Mesendoderm (in vitro differentiated cells): ENCODE measurements at regions not wholly inside any gene's neighbourhood (a gene's known extent, or its start where the extent isn't known, plus 50 kb on each side); places are given as distances from the start of the nearest gene placed in this dataset.

Experiments used
- DNase-seq: peaks from one replicate; pipeline ENCODE4 v3.0.0; 2013
- H2AK5ac ChIP-seq: 2 replicates; pipeline ENCODE4 v1.6.1; 2013; ENCODE audit warnings: low read length, inconsistent platforms
- H2BK120ac ChIP-seq: 2 replicates; pipeline ENCODE4 v1.6.1; 2013; ENCODE audit warnings: low read depth, mild to moderate bottlenecking, low read length, moderate library complexity, mixed read lengths
- H2BK15ac ChIP-seq: replicated peaks from 2 replicates; pipeline ENCODE4 v1.6.1; 2013; ENCODE audit warnings: low read depth, mild to moderate bottlenecking, moderate library complexity
- H2BK5ac ChIP-seq: 2 replicates; pipeline ENCODE4 v1.6.1; 2013; ENCODE audit warnings: low read length, inconsistent platforms
- H3K18ac ChIP-seq: 2 replicates; pipeline ENCODE4 v1.6.1; 2013; ENCODE audit warnings: mild to moderate bottlenecking, low read length, mixed read lengths
- H3K23ac ChIP-seq: one replicate; pipeline ENCODE4 v1.6.1; 2013; ENCODE audit warnings: low read length
- H3K27ac ChIP-seq: 2 replicates; pipeline ENCODE4 v1.5.1; 2013; ENCODE audit warnings: low read depth, mild to moderate bottlenecking, inconsistent platforms, low read length, moderate library complexity
- H3K27me3 ChIP-seq: 2 replicates; pipeline ENCODE4 v1.6.1; 2013; ENCODE audit warnings: low read length, control low read depth, mild to moderate bottlenecking, inconsistent platforms; ENCODE audit not compliant: insufficient read depth, poor library complexity
- H3K36me3 ChIP-seq: 2 replicates; pipeline ENCODE4 v1.6.1; 2013; ENCODE audit warnings: low read length, inconsistent platforms; ENCODE audit not compliant: control insufficient read depth, insufficient read depth
- H3K4ac ChIP-seq: one replicate; pipeline ENCODE4 v1.6.1; 2013; ENCODE audit warnings: low read depth, mild to moderate bottlenecking, low read length, moderate library complexity
- H3K4me1 ChIP-seq: 2 replicates; pipeline ENCODE4 v1.6.1; 2013; ENCODE audit warnings: low read depth, low read length, inconsistent platforms; ENCODE audit not compliant: control insufficient read depth
- H3K4me2 ChIP-seq: 2 replicates; pipeline ENCODE4 v1.6.1; 2013; ENCODE audit warnings: low read length
- H3K4me3 ChIP-seq: 2 replicates; pipeline ENCODE4 v1.5.1; 2013; ENCODE audit warnings: mild to moderate bottlenecking, low read length
- H3K56ac ChIP-seq: one replicate; pipeline ENCODE4 v1.6.1; 2013; ENCODE audit warnings: low read length
- H3K79me1 ChIP-seq: 2 replicates; pipeline ENCODE4 v1.6.1; 2013; ENCODE audit warnings: low read length, inconsistent platforms
- H3K79me2 ChIP-seq: 2 replicates; pipeline ENCODE4 v1.6.1; 2013; ENCODE audit warnings: mild to moderate bottlenecking, low read length; ENCODE audit not compliant: control insufficient read depth, insufficient read depth
- H3K9ac ChIP-seq: 2 replicates; pipeline ENCODE4 v1.6.1; 2013; ENCODE audit warnings: low read length, inconsistent platforms
- H4K5ac ChIP-seq: one replicate; pipeline ENCODE4 v1.6.1; 2013; ENCODE audit warnings: low read length
- H4K8ac ChIP-seq: one replicate; pipeline ENCODE4 v1.6.1; 2013; ENCODE audit warnings: low read depth, mild to moderate bottlenecking, control low read depth, low read length, moderate library complexity
- WGBS: extraction: QIAGEN DNeasy Blood & Tissue Kit; methylation state at CpG from one replicate; pipeline ENCODE4 v1.1.7; 2013; ENCODE audit warnings: low lambda C conversion rate, missing lambda C conversion rate; ENCODE audit not compliant: insufficient coverage; ENCODE audit errors: extremely low coverage; 5-methylcytosine and 5-hydroxymethylcytosine counted together

DNA sequence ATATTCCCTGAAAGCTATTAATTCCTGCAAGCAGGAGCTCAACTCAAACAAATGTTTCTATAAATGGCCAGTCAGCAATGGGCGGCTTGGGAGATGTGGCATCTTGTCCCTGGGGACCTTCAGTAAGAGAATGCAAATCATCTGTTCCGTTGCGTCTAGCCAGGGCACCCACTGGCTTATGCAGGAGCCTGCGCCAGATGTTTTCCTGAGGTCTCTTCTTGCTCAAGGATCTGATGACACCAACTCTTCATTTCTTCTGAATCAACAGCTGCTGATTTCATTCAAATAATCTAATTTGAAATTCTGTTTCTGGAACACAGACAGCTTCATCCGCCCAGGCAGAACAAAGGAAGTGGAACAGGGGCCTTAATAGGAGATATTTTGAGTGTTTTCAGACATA is 70.0 kb upstream of the AJAP1 start:
- Histone ChIP-seq H3K23ac (no peak overlapping the region), H3K4ac (no peak overlapping the region), H2AK5ac (no peak overlapping the region), H3K56ac (no peak overlapping the region), H3K27me3 (no peaks in the 10 kb centered on the region), H3K36me3 (no peaks in the 10 kb centered on the region), H2BK15ac (no peak overlapping the region), H3K4me2 (no peak overlapping the region), H3K4me1 (no peaks in the 10 kb centered on the region), H2BK120ac (no peak overlapping the region), H4K5ac (no peak overlapping the region), H4K8ac (no peak overlapping the region), H3K18ac (no peak overlapping the region), H3K79me2 (no peaks in the 10 kb centered on the region), H3K4me3 (no peak overlapping the region), H3K79me1 (no peaks in the 10 kb centered on the region), H3K27ac (no peak overlapping the region), H2BK5ac (no peak overlapping the region), H3K9ac (no peak overlapping the region)
- no peak for DNase-seq
- WGBS = no CpG with 5 or more reads among the region's 5 CpGs

DNA sequence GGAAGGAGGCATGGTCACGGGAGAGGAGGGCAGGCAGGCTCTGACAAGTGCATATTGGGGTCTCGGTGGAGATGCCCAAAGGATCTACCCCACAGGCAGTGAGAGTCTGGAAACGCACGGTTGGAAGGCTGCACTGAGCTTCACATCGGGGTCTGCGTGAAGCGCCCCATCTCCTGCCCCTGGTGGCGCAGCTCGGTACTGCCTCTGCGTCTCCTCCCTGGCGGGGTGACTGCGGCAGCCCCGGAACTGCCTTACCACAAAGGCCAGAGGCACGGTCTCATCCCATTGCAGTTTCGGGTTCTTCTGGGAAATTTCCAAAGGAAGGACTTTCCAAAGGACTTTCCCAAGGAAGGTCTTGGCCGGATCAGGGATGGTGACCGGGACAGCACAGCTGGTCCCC is 69.2 kb upstream of the AJAP1 start:
- DNase-seq = peak; percentile 39
- Histone ChIP-seq H3K27me3 (no peaks in the 10 kb centered on the region), H3K4me1 (no peaks in the 10 kb centered on the region), H4K5ac (no peak overlapping the region), H3K23ac (no peak overlapping the region), H3K27ac (no peak overlapping the region), H4K8ac (no peak overlapping the region), H3K9ac (no peak overlapping the region), H3K56ac (no peak overlapping the region), H2BK5ac (no peak overlapping the region), H2BK120ac (no peak overlapping the region), H2AK5ac (no peak overlapping the region), H3K4me2 (no peak overlapping the region), H3K18ac (no peak overlapping the region), H3K79me2 (no peaks in the 10 kb centered on the region), H3K4me3 (no peak overlapping the region), H2BK15ac (no peak overlapping the region), H3K79me1 (no peaks in the 10 kb centered on the region), H3K4ac (no peak overlapping the region), H3K36me3 (no peaks in the 10 kb centered on the region)
- WGBS = no CpG with 5 or more reads among the region's 17 CpGs

DNA sequence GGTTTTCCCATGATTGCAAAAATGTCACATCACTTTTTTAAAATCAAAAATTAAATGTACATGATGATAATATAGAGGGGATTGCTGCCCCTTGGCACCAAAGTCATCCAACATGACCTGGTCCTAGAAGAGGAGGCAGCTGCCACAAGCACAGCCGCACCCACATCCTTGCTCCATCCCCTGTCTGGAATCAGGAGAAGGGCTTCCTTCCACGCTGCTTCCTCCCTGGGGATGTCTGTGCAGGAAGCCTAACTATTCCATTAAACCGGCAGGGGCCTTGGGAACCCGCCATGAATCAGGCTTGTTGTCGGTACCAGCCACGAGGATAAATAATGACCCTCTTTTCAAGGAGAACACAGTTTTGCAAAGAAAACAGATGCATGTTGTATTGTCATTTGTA is 68.7 kb upstream of the AJAP1 start:
- H3K23ac ChIP-seq = no peak overlapping the region
- H2BK15ac ChIP-seq = no peak overlapping the region
- H3K56ac ChIP-seq = no peak overlapping the region
- H3K4me2 ChIP-seq = no peak overlapping the region
- no peak overlapping the region for H2AK5ac ChIP-seq
- no peak overlapping the region for H3K4ac ChIP-seq
- no peaks in the 10 kb centered on the region for H3K36me3 ChIP-seq
- no peaks in the 10 kb centered on the region for H3K79me2 ChIP-seq
- no CpG with 5 or more reads among the region's 6 CpGs for WGBS
- no peak overlapping the region for H3K27ac ChIP-seq
- H2BK5ac ChIP-seq = no peak overlapping the region
- H3K27me3 ChIP-seq = no peaks in the 10 kb centered on the region
- H2BK120ac ChIP-seq = no peak overlapping the region
- H3K79me1 ChIP-seq = no peaks in the 10 kb centered on the region
- H4K5ac ChIP-seq = no peak overlapping the region
- no peak for DNase-seq
- H3K9ac ChIP-seq = no peak overlapping the region
- H3K4me1 ChIP-seq = no peaks in the 10 kb centered on the region
- H4K8ac ChIP-seq = no peak overlapping the region
- no peak overlapping the region for H3K18ac ChIP-seq
- H3K4me3 ChIP-seq = no peak overlapping the region

- Histone ChIP-seq H3K4me3 (no peak overlapping the region), H3K27me3 (no peaks in the 10 kb centered on the region), H3K9ac (no peak overlapping the region), H4K5ac (no peak overlapping the region), H3K56ac (no peak overlapping the region), H3K4me2 (no peak overlapping the region), H3K79me2 (no peaks in the 10 kb centered on the region), H3K36me3 (no peaks in the 10 kb centered on the region), H2BK5ac (no peak overlapping the region), H3K27ac (no peak overlapping the region), H3K23ac (no peak overlapping the region), H2AK5ac (no peak overlapping the region), H2BK15ac (no peak overlapping the region), H4K8ac (no peak overlapping the region), H3K4ac (no peak overlapping the region), H3K79me1 (no peaks in the 10 kb centered on the region), H3K4me1 (no peaks in the 10 kb centered on the region), H2BK120ac (no peak overlapping the region), H3K18ac (no peak overlapping the region)
- DNase-seq = no peak
- no CpG with 5 or more reads among the region's 6 CpGs for WGBS
These were observed 67.7 kb upstream of the AJAP1 start for GRCh38 chr1:4586611-4587160.

GRCh38 chr1:4587721-4588120 is 66.7 kb upstream of the AJAP1 start:
- Histone ChIP-seq H3K79me1 (no peaks in the 10 kb centered on the region), H3K27ac (no peak overlapping the region), H3K4me2 (no peak overlapping the region), H3K56ac (no peak overlapping the region), H3K23ac (no peak overlapping the region), H3K4me1 (no peaks in the 10 kb centered on the region), H2AK5ac (no peak overlapping the region), H3K4me3 (no peak overlapping the region), H2BK120ac (no peak overlapping the region), H3K4ac (no peak overlapping the region), H4K8ac (no peak overlapping the region), H3K79me2 (no peaks in the 10 kb centered on the region), H2BK5ac (no peak overlapping the region), H3K18ac (no peak overlapping the region), H3K27me3 (no peaks in the 10 kb centered on the region), H3K9ac (no peak overlapping the region), H3K36me3 (no peaks in the 10 kb centered on the region), H4K5ac (no peak overlapping the region), H2BK15ac (no peak overlapping the region)
- WGBS = no CpG with 5 or more reads among the region's 6 CpGs
- no peak for DNase-seq

GRCh38 chr1:4590756-4591155 is 63.7 kb upstream of the AJAP1 start:
- Histone ChIP-seq H3K27me3 (no peaks in the 10 kb centered on the region), H4K8ac (no peak overlapping the region), H4K5ac (no peak overlapping the region), H3K79me2 (no peaks in the 10 kb centered on the region), H3K4ac (no peak overlapping the region), H2BK5ac (no peak overlapping the region), H2AK5ac (no peak overlapping the region), H3K23ac (no peak overlapping the region), H3K4me1 (no peaks in the 10 kb centered on the region), H3K18ac (no peak overlapping the region), H3K56ac (no peak overlapping the region), H3K27ac (no peak overlapping the region), H2BK15ac (no peak overlapping the region), H3K36me3 (no peaks in the 10 kb centered on the region), H2BK120ac (no peak overlapping the region), H3K79me1 (no peaks in the 10 kb centered on the region), H3K9ac (no peak overlapping the region), H3K4me2 (no peak overlapping the region), H3K4me3 (no peak overlapping the region)
- WGBS = no CpG with 5 or more reads among the region's 4 CpGs
- DNase-seq = no peak
